Activated T-cell treated with anti-CD3 and anti-CD28 coated beads, Interleukin-2, amount 50 U/mL, for 72 hours (primary cell): ENCODE measurements at regions not wholly inside any gene's neighbourhood (a gene's known extent, or its start where the extent isn't known, plus 50 kb on each side); places are given as distances from the start of the nearest gene placed in this dataset.
"Not testable (repeated sequence)": the region's sequence is repeated elsewhere in the genome, so short reads cannot be mapped to it uniquely, and the experiment has no call there.

Experiments
- ATAC-seq, 2 donors: fragments of 150-1000 bp; cut with Tn5 transposase; replicated peaks in 1 of 2; 2 replicates each; pipeline ENCODE4 v1.10.0; 2021; ENCODE audit warnings: moderate library complexity in 2 of 2, mild to moderate bottlenecking in 1 of 2
- DNase-seq, 2 donors: peaks; one replicate each; pipeline ENCODE4 v3.0.0; 2021 to 2022; ENCODE audit warnings: mixed read lengths in 1 of 2
- H3K27ac Mint-ChIP-seq: one replicate; pipeline ENCODE4 v1.8.0; 2022; ENCODE audit warnings: mild to moderate bottlenecking, moderate library complexity, mixed read lengths
- H3K27me3 Mint-ChIP-seq: one replicate; pipeline ENCODE4 v1.8.0; 2022; ENCODE audit warnings: low read depth, mixed read lengths
- H3K36me3 Mint-ChIP-seq, 2 donors: one replicate each; pipeline ENCODE4 v1.8.0; 2022; ENCODE audit warnings: mixed read lengths in 2 of 2, mild to moderate bottlenecking in 1 of 2; ENCODE audit not compliant: insufficient read depth in 2 of 2
- H3K4me1 Mint-ChIP-seq: one replicate; pipeline ENCODE4 v1.8.0; 2022; ENCODE audit warnings: low read depth, mixed read lengths
- H3K4me3 Mint-ChIP-seq, 2 donors: one replicate each; pipeline ENCODE4 v1.8.0; 2022; ENCODE audit warnings: mild to moderate bottlenecking in 2 of 2, mixed read lengths in 2 of 2, moderate library complexity in 2 of 2
- H3K9me3 Mint-ChIP-seq, 2 donors: one replicate each; pipeline ENCODE4 v1.8.0; 2022; ENCODE audit warnings: mixed read lengths in 2 of 2

GRCh38 chr6:71232890-71233289 lies 55.7 kb upstream of the OGFRL1 start:
- H3K27me3 Mint-ChIP-seq = peaks cover 13% of the 10 kb centered on the region
- DNase-seq, H3K4me3 Mint-ChIP-seq, H3K9me3 Mint-ChIP-seq, H3K36me3 Mint-ChIP-seq, ATAC-seq, H3K27ac Mint-ChIP-seq: not testable (repeated sequence)
- peaks cover 18% of the 10 kb centered on the region for H3K4me1 Mint-ChIP-seq

- Mint-ChIP-seq H3K9me3 (peaks cover 0 to 3% of the 10 kb centered on the region in 2 donors), H3K27ac (no peak overlapping the region), H3K4me3 (no peak overlapping the region), H3K36me3 (no peaks in the 10 kb centered on the region), H3K4me1 (peaks cover 4% of the 10 kb centered on the region), H3K27me3 (peaks cover 26% of the 10 kb centered on the region)
- no peak for DNase-seq
- no peak for ATAC-seq
These were observed 51.6 kb upstream of the OGFRL1 start for GRCh38 chr6:71236926-71237434.

GRCh38 chr6:71238351-71238750 lies 50.3 kb upstream of the OGFRL1 start:
- H3K27ac Mint-ChIP-seq = no peak overlapping the region
- peaks cover 26% of the 10 kb centered on the region for H3K27me3 Mint-ChIP-seq
- no peak for DNase-seq
- no peaks in the 10 kb centered on the region for H3K36me3 Mint-ChIP-seq
- no peak for ATAC-seq
- peaks cover 0 to 3% of the 10 kb centered on the region in 2 donors for H3K9me3 Mint-ChIP-seq
- H3K4me3 Mint-ChIP-seq = no peak overlapping the region
- H3K4me1 Mint-ChIP-seq = no peaks in the 10 kb centered on the region
